ENCODE measurements at regions not wholly inside any gene's neighbourhood (a gene's known extent, or its start where the extent isn't known, plus 50 kb on each side); places are given as distances from the start of the nearest gene placed in this dataset.

GRCh38 chr4:111814961-111815360 is 330.3 kb upstream of the FAM241A start:
- no peak for DNase-seq

DNA sequence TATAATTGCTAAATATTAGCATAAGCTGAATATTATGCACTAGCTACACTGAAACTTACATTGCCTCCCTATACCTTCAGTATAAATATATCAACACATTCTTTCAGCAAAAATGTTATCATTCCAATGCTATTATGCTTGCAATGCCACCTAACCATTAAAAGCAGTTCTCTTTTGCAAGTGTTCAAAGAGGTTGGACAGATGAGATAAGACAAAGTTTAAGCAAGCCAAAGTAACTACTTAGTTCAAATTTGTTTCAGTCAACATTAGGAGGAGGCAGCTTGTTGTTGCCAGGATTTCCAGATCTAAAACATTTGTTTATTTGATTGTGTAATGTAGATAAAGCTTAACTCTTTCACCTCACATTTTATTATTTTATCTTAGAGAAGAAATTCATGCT is 323.9 kb upstream of the FAM241A start:
- no peak for DNase-seq

DNA sequence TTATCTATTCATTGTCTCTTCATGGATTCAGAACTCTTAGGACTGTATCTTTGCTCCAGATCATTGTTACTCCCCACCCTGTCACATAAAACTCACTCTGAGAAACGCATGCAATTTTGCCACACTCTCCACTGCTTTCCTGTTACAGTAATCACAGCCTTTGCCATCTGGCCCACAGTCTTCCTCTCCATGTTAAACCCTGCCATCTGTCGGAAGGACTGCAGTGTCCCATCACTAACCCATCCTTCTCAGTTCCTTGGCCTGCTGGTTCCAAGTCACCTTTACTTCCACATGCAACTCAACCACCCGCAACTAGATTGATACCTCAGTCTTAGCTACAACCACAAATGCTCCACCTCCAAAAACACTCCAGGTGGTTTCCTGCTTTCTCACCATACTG is 308.7 kb upstream of the FAM241A start:
- no peak for DNase-seq

GRCh38 chr4:111837761-111838160 is 307.5 kb upstream of the FAM241A start:
- DNase-seq: no peak

DNA sequence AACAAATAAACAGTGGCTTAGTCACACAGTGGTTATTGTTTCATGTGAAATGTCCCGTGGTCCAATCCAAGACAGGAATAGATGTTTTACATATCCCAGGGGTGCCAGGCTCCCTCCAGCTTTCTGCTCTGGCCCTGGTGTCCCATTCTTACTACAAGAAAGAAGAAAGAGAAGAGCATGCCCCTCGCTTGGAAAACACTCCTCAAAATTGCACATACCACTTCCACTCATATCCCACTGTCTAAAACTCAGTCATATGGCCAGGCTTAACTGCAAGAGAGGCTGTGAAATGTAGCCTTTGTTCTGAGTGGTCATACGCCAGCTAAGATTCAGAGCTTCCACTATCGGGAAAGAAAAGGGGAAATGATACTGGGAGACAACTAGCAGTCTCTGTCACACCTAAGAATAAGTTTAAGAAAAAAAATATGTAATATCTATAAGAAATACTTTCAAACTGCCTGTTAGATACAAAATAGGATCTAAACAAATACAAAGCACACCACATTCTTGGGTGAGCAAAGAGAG is 306.8 kb upstream of the FAM241A start:
- DNase-seq: no peak

DNA sequence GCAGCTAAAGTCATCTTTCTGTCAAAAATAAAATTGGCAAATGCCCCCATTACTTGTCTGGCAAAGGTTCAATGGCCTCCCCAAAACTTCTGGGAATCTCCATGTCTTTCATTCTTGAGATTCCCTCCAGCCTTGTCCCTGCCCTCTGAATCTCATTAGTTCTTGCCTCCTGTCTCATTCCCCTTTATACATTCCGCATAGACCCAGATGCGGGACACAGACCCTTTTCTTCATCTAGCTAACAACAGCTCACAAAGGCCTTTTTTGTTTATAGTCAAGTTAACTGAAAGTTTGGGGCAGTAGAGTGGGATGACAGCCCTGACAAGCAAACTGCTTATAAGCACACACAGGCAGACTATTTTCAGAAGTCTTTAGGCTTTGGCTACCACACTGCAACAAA is 306.1 kb upstream of the FAM241A start:
- no peak for DNase-seq

DNA sequence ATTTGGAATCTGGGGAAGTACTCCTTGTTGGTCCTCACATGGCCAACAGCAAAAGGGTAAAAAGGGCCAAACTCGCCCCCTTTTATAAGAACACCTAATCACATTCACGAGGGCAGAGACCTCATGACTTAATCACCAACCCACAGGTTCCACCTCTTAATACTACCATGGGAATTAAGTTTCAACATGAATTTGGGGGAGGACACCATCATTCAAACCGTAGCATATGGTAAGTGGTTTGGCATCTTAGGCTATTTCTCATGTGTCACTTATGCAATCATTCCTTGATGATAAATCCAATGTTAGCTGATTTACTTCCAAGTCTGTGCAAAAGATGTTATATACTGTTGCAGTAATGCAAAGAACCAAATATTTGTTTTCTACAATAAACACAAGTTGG is 302.9 kb upstream of the FAM241A start:
- no peak for DNase-seq

DNA sequence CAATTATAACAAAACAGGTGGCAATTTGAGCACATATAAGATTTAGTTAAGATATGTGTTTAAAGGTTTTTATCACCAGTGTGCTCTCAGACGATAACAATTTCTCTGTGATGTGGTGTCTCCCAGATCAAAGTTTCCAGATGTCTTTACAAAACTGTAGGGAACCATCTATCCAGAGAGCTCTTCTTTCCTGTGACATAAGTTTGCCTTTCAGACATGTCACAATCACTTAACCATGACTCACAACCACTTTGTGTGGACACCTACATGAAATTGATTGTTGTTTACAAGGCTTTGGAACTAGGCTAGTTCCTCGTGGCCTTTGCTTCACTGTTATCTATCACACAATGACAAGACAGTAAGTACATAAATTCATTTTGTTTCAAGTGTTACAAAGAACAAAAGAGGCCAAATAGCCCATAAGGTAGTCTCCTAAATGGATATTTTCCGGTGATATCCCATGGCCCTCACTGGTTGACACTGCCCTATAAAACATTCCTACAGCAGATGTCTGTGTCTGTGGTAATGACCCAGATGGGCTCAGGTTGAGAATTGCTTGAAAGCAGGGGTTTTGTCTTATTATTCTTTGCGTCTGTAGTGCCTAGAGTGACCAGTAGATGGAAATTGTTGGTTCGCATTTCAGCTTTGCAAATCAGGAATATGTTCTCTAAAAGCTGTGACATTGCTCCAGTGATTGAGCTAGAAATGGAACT is 297.8 kb upstream of the FAM241A start:
- DNase-seq: no peak

GRCh38 chr4:111849746-111850284 is 295.4 kb upstream of the FAM241A start:
- no peak for DNase-seq

DNA sequence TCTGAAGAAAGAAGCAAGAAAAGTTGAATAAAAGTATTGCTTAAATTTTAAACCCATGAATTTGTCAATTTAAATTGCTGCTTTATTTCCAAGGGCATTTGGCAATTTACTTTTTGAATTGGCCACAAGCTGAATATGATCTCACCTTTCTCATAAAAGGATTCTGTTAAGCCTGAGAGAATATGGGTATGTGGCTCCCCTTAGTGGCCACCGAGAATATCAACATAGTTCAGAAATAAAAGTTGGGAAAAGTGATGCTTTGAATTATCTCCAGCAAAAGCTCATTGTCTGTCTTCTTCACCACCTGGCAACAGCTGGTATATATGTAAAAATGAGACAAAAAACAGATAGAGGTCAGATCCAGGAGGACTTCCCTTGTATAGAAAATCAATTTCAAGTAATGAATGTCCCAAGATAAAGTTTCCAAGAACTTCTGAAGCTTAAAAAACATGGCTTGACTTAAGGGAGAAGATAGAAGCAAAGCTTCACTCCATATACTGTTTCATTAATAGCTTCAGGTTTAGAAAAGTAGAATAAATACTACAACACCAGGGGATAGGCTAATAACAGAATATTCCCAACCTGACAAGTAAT is 290.7 kb upstream of the FAM241A start:
- peak; percentile 45 for DNase-seq

DNA sequence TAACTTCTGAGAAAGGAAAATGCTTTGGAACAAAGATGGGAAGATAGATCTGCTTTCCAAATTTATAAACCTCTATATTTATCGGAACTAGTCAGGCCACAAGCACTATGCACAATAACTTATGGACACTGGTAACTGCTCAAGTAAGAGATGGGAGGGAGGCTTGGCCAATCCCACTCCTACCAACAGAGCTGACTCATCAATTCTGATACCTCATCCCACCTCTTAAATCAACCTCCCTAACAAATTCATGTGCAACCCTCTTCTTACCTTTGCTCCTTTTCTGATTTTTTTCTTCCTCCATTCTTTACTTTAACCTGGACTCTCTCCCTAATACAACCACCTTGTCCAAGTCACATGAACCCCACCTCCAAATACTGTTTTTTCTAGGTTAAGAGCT is 289.9 kb upstream of the FAM241A start:
- DNase-seq: no peak

DNA sequence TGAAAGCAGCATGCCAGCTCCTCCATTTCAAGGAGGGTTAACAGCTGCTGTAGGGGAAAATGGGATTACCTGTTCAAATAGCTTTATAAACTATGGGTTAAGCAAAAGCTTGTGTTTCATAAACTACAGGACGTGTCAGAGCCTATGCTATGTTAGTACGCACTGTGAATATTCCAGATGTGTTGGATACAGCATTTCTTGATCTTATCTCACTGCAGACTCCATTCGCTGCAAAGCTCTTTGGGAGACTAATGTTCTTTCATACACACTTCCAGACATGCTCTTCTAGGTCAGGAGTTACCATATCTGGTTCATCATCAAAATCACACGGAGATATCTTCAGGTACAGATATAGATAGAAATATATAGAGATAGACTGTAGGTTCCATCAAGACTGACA is 281.2 kb upstream of the FAM241A start:
- no peak for DNase-seq

DNA sequence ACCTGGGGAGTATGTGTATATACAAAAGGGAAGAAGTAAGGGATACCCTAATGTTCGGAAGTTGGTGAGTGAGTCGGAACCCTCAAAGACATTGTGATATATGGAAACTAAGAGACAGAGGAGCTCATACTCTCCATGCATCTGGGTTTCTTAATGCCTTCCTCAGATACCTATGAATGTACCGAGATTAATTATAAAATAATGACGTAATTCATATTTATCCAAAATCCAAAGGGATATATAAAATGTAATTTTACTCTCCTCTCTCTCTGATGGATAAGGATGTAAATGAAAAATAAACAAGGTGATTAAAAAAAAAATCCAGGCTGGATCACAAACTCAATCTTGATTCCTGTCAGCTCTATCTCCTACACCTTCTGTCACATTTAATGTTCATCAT is 275.9 kb upstream of the FAM241A start:
- no peak for DNase-seq

DNA sequence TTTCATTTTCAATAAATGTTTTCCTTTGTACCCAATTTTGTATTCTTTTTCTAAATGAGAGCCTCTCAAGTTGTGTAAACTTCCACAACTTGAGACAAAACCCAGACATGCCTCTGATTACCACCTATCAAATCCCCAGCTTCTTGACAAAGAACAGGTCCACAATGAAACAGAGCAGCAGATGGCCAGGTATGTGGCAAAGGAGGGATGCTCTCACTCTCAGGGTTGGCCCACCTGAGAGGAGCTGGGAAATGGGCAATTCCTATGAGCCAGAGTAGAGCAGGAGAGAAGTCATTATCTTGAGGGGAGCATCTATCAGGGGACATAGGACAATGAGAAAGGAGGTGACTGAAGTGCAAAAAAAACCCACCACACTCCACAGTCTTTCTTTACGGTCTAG is 273.5 kb upstream of the FAM241A start:
- no peak for DNase-seq

- DNase-seq: no peak
Observed at GRCh38 chr4:111873801-111874200, 271.5 kb upstream of the FAM241A start.

GRCh38 chr4:111879539-111879938 is 265.7 kb upstream of the FAM241A start:
- no peak for DNase-seq

- no peak for DNase-seq
Observed at GRCh38 chr4:111880116-111880515, 265.1 kb upstream of the FAM241A start.

DNA sequence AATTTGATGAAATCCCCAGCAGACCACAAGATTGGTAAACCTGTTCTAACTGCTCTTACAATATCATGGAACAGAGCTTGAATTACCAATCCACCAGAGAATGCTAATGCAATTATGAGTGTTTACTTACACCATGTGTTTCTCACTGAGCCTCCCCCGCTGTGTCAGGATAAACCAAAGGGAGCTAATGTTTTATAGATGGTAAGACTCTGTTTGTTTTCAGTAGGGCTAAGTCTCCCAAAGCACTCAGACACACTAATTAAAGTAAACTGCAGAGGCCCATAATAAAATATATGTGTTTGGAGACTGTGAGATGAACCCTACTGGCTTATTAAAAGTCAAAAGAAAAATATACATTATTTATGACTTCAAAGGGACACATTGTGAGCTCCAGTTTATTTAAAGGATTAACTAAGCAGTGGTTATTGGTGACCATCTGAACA is 261.7 kb upstream of the FAM241A start:
- no peak for DNase-seq

DNA sequence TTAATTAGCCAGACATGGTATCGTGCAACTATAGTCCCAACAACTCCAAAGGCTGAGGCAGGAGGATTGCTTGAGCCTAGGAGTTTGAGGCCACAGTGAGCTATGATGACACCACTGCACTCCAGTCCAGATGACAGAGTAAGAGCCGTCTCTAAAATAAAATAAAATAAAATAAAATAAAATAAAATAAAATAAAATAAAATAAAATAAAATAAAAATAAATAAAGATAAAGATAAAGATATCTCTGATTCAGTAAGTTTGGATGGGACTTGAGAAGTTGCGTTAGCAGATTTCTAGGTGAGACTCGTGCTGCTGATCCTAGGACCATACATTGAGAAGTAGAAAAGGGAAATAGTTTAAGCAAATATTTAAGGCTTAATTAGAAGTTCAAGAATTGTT is 254.8 kb upstream of the FAM241A start:
- no peak for DNase-seq

- no peak for DNase-seq
Observed at GRCh38 chr4:111905511-111905910, 239.7 kb upstream of the FAM241A start.

GRCh38 chr4:111919639-111920038 is 225.6 kb upstream of the FAM241A start:
- no peak for DNase-seq

DNA sequence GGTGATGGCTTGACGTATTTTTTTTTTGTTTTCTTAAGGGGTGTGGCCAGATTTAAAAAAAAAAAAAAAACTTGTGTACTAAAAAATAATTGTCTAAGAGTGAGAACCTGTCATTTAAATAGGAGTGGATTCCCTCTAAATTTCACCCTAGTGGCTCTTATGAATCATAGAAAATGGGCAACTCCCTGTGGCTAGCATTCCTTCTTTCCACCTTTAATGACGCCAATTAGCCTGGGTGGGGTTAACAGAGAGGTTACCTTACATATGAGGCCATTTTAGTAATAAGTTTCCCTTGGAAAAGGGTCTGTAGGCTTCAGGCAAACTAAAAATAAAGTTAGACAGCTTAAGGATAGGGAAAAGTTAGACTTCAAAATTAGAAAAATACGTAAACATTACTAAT is 223.5 kb upstream of the FAM241A start:
- DNase-seq: no peak

DNA sequence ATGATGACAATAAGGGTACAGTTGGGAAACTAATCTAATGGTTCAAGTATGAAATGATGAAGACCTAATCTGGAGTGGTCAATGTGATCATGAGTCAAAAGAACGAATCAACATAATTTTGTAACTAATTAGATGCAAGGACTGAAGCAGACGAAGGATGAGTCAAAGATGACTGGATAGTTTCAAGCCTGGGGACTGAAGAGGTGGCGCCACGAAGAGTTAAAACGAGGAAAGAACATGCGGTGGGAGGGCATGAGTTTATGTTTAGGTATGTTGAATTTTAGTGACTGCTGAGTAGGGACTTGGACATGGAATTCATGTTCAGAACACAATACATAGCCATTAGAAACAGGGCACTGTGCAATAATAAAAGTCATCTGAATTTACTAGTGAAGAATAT is 221.5 kb upstream of the FAM241A start:
- no peak for DNase-seq

- DNase-seq: no peak
Observed at GRCh38 chr4:111924696-111925095, 220.6 kb upstream of the FAM241A start.

GRCh38 chr4:111930659-111931058 is 214.6 kb upstream of the FAM241A start:
- DNase-seq: no peak

All from kidney glomerular epithelial cell (primary cell).